Right atrium auricular region (tissue), 2 donors: ENCODE measurements at regions not wholly inside any gene's neighbourhood (a gene's known extent, or its start where the extent isn't known, plus 50 kb on each side); places are given as distances from the start of the nearest gene placed in this dataset.

Experiments
- DNase-seq: peaks from one replicate; pipeline ENCODE4 v3.0.0-alpha.2; 2019; ENCODE audit warnings: low spot score
- H3K27ac ChIP-seq, 2 donors: fragments of 200-600 bp; sonication (generic); 1 replicate in 1 of 2; 2 replicates in 1 of 2; pipeline ENCODE4 v1.5.1; 2016 to 2019
- H3K27me3 ChIP-seq, 2 donors: fragments of 200-600 bp; sonication (generic); one replicate each; pipeline versions ENCODE4 v1.5.1 to v1.6.0; 2017 to 2019
- H3K36me3 ChIP-seq: fragments of 200-600 bp; sonication (generic); one replicate; pipeline ENCODE4 v1.5.1; 2016
- H3K4me1 ChIP-seq, 2 donors: fragments of 200-600 bp; sonication (generic); one replicate each; pipeline versions ENCODE4 v1.5.1 to v1.6.0; 2017 to 2019
- H3K4me3 ChIP-seq, 2 donors: fragments of 200-600 bp; sonication (generic); 1 replicate in 1 of 2; 2 replicates in 1 of 2; pipeline ENCODE4 v1.5.1; 2017 to 2019; ENCODE audit warnings: mild to moderate bottlenecking in 1 of 2, moderate library complexity in 1 of 2
- H3K9me3 ChIP-seq, 2 donors: fragments of 200-600 bp; sonication (generic); one replicate each; pipeline ENCODE4 v1.5.1; 2019
- CTCF ChIP-seq, 2 donors: fragments of 200-600 bp; sonication (generic); IDR thresholded peaks; one replicate each; pipeline ENCODE4 v1.5.1; 2019; ENCODE audit warnings: antibody characterized with exemption in 2 of 2

DNA sequence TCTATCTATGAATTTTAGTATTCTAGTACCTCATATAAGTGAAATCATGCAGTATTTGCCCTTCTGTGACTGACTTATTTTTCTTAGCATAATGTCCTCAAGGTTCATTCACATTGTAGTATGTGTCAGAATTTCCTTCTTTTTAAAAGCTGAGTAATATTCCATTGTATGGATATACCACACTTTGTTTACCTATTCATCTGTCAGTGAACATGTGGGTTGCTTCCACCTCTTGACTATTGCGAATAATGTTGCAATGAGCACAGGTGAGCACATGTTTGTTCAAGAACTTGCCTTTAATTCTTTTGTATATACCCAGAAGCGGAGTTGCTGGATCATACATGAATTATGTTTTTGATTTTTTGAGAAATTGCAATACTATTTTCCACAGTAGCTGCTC is 187.4 kb upstream of the RBMS1 start:
- Histone ChIP-seq H3K9me3 (no peaks in the 10 kb centered on the region), H3K36me3 (no peaks in the 10 kb centered on the region), H3K27ac (no peak overlapping the region), H3K27me3 (no peaks in the 10 kb centered on the region), H3K4me3 (no peak overlapping the region), H3K4me1 (no peaks in the 10 kb centered on the region)
- TF ChIP-seq CTCF (IDR thresholded peaks at IDR 0.05) = no peak
- no peak for DNase-seq

- no peak for DNase-seq
- no peak for TF ChIP-seq CTCF (IDR thresholded peaks at IDR 0.05)
- H3K27me3 ChIP-seq = no peaks in the 10 kb centered on the region
- H3K27ac ChIP-seq = no peak overlapping the region
- no peaks in the 10 kb centered on the region for H3K4me1 ChIP-seq
- no peak overlapping the region for H3K4me3 ChIP-seq
- no peaks in the 10 kb centered on the region for H3K9me3 ChIP-seq
- no peaks in the 10 kb centered on the region for H3K36me3 ChIP-seq
Observed at GRCh38 chr2:160683206-160683605, 189.6 kb upstream of the RBMS1 start.

DNA sequence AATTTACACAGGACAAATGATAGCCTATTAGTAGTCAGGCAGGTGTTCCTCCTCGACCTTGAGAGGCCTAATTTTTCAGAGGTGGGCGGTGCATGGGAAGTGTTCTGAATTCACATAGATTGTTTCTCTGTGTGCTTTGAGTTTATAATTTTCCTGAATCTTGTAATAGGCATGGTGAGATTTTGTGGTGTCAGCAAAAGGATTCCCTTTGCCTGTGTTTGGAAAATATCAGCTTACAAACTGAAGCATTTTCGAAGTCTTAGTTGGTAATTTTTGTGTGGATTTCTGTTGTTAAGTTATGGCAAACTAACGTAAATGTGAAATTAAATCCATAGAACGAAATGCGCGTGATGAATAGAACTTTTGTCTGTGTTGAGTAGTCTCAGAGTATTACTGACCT is 194.0 kb upstream of the RBMS1 start:
- Histone ChIP-seq H3K9me3 (no peaks in the 10 kb centered on the region), H3K27me3 (no peaks in the 10 kb centered on the region), H3K4me1 (no peaks in the 10 kb centered on the region), H3K4me3 (no peak overlapping the region), H3K36me3 (no peaks in the 10 kb centered on the region), H3K27ac (no peak overlapping the region)
- TF ChIP-seq CTCF (IDR thresholded peaks at IDR 0.05) = no peak
- DNase-seq = no peak

- TF ChIP-seq CTCF (IDR thresholded peaks at IDR 0.05) = no peak
- Histone ChIP-seq H3K4me3 (no peak overlapping the region), H3K36me3 (no peaks in the 10 kb centered on the region), H3K9me3 (no peaks in the 10 kb centered on the region), H3K4me1 (no peaks in the 10 kb centered on the region), H3K27me3 (no peaks in the 10 kb centered on the region), H3K27ac (no peak overlapping the region)
- no peak for DNase-seq
Observed at GRCh38 chr2:160689441-160689840, 195.8 kb upstream of the RBMS1 start.

DNA sequence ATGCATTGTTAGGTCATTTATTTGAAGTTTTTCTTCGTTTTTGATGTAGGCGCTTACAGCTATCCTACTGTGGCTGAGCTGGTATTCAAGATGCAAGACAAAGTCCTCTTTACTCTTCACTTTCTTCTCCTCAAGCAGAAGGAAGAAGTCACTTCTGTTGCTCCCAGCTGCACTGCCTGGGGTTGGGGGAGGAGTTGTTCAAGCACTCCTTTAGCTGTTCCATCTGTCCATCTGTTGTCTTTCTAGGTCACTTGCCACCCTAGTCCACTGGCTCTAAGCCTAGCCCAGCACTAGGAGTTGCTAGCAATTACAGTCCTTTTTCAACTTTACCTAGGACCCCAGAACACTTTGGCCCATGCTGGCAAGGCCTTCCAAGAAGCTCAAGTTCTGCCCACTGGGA is 200.6 kb upstream of the RBMS1 start:
- Histone ChIP-seq H3K9me3 (no peaks in the 10 kb centered on the region), H3K27me3 (no peaks in the 10 kb centered on the region), H3K36me3 (no peaks in the 10 kb centered on the region), H3K4me1 (no peaks in the 10 kb centered on the region), H3K4me3 (no peak overlapping the region), H3K27ac (no peak overlapping the region)
- no peak for TF ChIP-seq CTCF (IDR thresholded peaks at IDR 0.05)
- no peak for DNase-seq

- no peaks in the 10 kb centered on the region for H3K27me3 ChIP-seq
- TF ChIP-seq CTCF (IDR thresholded peaks at IDR 0.05) = no peak
- DNase-seq = no peak
Observed at GRCh38 chr2:160694631-160695030, 201.0 kb upstream of the RBMS1 start.

More at GRCh38 chr2:160694631-160695030, 201.0 kb upstream of the RBMS1 start:
- H3K4me3 ChIP-seq = no peak overlapping the region
- no peaks in the 10 kb centered on the region for H3K36me3 ChIP-seq
- no peak overlapping the region for H3K27ac ChIP-seq
- no peaks in the 10 kb centered on the region for H3K9me3 ChIP-seq
- H3K4me1 ChIP-seq = no peaks in the 10 kb centered on the region
